EH (cell line): ENCODE measurements at regions not wholly inside any gene's neighbourhood (a gene's known extent, or its start where the extent isn't known, plus 50 kb on each side); places are given as distances from the start of the nearest gene placed in this dataset.
"Not testable (repeated sequence)": the region's sequence is repeated elsewhere in the genome, so short reads cannot be mapped to it uniquely, and the experiment has no call there.

Experiments used
- DNase-seq: peaks from one replicate; pipeline ENCODE4 v3.0.0-alpha.2; 2015; ENCODE audit warnings: low read depth

DNA sequence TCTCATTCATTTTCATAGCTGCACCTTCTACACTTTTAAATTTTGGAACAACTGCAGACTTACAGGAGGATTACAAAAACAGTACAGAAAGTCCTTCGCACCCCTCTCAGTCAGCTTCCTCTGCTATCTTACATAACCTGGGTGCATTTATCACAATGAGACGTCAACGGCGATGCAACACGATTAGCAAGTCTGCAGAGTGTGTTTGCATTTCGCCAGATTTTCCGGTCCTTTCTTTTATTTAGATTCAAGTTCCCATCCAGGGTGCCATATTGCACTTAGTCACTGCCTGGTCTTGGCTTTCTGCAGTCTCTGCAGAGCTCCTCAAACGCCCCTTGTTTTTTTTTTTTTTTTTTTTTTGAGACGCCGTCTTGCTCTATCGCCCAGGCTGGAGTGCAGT, 85.9 kb downstream of the ASMT start:
- no peak for DNase-seq

DNA sequence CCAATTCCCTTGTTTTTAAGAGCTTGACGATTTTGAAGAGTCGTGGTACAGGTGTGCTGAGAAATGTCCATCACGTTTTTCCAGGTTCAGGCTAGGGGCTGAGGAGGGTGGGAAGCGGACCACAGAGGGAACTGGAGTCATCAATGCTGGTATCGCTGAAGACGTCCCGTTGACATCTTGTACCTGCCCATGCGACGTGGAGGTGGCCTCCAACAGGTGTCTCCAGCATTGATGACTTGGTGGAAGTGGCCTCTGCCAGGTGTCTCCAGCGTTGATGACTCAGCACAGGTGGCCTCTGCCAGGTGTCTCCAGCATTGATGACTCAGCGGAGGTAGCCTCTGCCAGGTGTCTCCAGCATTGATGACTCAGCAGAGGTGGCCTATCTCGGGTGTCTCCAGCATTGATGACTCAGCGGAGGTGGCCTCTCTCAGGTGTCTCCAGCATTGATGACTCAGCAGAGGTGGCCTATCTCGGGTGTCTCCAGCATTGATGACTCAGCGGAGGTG, 86.6 kb downstream of the ASMT start:
- DNase-seq, result not testable (repeated sequence)

DNA sequence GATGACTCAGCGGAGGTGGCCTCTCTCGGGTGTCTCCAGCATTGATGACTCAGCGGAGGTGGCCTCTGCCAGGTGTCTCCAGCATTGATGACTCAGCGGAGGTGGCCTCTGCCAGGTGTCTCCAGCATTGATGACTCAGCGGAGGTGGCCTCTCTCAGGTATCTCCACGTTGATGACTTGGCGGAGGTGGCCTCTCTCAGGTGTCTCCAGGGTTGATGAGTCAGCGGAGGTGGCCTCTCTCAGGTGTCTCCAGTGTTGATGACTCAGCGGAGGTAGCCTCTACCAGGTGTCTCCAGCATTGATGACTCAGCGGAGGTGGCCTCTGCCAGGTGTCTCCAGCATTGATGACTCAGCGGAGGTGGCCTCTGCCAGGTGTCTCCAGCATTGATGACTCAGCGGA, 87.3 kb downstream of the ASMT start:
- not testable (repeated sequence) for DNase-seq

DNA sequence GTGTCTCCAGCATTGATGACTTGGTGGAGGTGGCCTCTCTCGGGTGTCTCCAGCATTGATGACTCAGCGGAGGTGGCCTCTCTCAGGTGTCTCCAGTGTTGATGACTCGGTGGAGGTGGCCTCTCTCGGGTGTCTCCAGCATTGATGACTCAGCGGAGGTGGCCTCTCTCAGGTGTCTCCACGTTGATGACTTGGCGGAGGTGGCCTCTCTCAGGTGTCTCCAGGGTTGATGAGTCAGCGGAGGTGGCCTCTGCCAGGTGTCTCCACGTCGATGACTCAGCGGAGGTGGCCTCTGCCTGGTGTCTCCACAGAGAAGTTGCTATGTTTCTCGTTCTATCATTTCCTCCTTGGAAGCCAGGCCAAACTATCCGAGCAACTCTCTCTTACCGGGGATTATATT, 87.7 kb downstream of the ASMT start:
- DNase-seq, result not testable (repeated sequence)

DNA sequence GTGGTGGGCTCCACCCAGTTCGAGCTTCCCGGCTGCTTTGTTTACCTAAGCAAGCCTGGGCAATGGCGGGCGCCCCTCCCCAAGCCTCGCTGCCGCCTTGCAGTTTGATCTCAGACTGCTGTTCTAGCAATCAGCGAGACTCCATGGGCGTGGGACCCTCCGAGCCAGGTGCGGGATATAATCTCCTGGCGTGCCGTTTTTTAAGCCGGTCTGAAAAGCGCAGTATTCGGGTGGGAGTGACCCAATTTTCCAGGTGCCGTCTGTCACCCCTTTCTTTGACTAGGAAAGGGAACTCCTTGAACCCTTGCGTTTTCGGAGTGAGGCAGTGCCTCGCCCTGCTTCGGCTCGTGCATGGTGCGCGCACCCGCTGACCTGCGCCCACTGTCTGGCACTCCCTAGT, 94.4 kb downstream of the ASMT start:
- not testable (repeated sequence) for DNase-seq

DNA sequence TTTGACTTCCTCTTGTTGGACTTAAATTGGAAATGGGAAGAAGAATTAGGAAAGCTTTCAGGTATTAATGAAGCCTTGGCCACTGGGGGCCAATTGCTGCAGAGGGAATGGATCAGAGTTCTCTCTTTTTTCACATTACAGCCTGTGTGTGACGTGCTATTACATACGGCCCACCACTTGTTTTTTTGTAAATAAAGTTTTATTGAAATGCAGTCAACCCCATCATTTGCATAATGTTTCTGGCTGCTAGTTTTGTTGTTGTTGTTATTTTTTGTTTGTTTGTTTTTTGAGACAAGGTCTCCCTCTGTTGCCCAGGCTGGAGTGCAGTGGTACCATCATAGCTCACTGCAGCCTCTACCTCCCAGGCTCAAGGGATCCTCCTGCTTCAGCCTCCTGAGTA, 98.4 kb downstream of the ASMT start:
- DNase-seq, result no peak

DNA sequence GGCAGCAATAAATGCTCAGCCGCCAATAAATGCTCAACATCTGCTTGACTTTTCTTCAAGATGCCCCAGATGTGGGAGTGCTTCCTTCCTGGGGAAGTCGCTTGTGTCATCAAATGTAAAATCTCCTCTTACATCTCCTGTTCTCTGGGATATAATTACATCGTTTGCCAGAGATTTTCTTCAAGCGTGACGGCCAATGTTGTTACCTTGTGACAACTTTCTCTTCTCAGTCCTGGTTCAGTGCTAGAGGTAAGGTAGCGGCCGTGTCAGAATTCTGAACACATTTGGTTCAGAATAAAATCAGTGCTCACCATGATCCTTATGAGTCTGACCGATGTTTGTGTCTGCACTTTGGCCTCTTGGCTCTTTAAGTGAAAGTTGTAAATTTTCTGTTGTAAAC, 102.5 kb downstream of the ASMT start:
- no peak for DNase-seq

DNA sequence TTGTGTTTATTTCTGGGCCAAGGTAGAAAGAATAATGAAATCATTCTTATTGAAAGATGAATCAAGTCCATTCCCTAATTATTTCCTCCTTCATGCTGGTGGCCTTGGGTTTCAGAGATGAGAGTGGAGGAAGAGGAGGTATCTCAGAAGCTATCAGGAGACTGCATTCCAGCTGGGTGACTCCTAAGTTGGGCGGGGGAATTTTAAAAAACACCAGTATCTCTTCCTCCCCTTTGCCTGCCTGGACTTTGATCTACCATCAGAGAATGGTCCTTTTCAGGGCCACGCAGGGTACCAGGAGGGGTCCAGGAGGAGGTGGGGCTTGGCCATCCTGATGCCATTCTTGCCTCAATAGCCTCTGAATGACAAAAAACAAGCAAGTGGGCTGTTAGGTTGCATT, 104.4 kb downstream of the ASMT start:
- DNase-seq, result peak; percentile 67

DNA sequence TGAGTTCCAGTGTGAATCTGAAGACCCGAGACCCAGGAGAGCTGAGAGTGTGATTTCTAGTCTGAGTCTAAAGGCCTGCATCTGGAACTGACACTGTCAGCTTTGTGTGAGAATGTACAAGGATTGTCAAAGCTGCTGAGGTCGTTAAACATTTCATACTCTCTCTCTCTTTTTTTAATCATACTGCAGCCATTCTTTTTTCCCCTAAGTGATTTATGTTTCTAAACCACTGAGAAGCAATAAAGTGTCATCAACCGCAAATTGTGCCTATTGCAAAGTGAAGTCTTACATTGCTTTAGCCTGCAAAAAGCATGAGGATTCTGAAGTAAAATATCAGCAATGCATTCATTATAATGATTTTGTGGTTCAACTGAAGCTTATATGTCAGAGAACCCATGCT, 106.0 kb downstream of the ASMT start:
- peak; percentile 51 for DNase-seq

DNA sequence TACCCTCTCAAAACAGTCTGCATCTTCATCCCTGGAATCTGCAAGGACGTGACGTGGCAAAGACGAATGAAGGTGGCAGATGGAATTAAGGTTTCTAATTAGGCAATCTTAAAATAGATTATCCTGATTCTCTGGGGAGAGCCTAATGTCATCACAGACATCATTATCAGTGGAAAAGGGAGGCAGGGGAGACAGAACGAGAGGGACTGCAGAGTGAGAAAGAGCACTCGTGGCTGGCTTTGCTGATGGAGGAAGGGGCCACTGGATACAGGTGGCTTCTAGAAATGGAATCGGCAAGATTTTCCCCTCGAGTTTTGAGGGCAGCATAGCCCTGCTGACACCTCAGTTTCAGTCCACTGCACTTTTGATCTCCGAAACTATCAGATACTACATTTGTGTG, 110.6 kb downstream of the ASMT start:
- no peak for DNase-seq

DNA sequence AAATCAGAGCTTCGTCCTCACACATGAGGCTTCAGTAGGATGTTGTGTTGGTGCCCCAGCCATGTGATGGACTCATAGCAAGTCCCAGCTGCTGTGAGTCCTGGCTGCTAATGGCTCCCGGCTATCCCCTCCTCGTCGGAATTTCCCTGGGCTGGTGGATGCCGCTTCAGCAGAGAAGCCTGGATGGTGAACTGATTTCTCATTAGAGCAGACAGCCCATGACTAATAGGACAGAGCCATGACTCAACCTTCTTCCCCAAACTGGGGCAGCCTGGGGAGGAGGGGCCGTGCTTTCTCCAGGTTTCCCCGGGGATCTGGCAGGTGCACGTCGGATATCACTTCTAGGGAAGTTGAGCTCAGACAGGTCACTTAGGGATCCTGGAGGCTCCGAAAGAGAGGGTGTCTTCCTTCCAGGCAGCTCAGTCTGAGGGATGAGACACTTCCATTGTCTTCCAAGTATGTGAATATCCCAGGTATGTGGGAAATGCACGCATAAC, 112.7 kb downstream of the ASMT start:
- DNase-seq, result peak; percentile 91

DNA sequence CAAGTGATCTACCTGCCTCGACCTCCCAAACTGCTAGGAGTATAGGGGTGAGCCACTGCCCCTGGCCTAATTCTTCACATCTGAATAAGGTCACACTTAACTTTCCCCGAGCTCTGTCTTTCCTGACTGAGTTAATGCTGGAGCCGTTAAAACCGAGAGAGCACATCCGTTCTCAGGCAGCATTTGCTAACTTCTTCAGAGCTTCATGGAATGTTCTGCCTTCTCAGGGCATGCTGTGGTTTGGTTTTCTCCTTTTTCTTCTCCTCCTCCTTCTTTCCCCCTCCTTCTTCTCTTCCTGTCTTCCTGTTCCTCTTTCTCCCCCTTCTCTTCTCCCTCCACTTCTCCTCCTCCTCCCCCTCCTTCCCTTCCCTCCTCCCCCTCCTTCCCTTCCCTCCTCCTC, 119.9 kb downstream of the ASMT start:
- DNase-seq, result peak; percentile 52

DNA sequence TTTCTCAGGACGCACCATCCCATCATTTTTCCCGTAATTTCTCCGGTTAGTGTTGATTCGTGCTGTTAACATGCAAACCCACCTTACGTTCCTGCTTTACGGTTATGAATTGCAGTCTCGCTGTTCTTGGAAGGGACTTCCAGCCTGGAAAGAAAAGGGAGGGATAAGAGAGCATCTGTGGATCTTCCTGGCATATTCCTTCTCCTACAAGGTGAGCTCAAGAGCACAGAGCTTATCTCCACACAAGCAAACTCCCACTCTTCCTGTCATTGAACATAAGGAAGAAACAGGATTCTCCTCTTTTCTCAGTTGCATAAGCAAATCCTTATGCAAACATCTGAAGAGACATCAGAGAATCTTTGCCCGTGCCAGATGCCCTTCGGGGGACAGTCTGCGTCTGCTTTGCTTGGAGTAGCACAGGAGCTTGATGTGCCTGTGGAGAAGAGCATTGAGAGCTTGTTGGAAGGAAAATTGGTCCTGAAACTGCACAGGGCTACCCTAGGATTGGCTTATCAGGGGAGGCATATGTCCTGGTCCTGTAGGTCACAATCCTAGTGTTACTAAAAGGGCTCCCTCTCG, 127.0 kb downstream of the ASMT start:
- DNase-seq, result no peak

DNA sequence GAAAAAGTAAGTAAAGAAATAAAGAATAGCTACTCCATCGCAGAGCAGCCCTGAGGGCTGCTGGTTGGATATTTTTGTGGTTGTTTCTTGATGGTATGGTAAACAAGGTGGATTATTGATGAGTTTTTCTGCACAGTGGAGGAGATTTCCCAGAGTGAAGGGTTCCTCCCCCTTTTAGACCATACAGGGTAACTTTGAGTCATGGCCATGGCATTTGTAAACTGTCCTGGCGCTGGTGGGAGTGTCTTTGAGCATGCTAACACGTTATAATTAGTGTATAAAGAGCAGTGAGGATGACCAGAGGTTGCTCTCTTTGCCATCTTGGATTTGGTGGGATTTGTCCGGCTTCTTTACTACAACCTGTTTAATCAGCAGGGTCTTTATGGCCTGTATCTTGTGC, 128.2 kb downstream of the ASMT start:
- DNase-seq, result peak; percentile 61

DNA sequence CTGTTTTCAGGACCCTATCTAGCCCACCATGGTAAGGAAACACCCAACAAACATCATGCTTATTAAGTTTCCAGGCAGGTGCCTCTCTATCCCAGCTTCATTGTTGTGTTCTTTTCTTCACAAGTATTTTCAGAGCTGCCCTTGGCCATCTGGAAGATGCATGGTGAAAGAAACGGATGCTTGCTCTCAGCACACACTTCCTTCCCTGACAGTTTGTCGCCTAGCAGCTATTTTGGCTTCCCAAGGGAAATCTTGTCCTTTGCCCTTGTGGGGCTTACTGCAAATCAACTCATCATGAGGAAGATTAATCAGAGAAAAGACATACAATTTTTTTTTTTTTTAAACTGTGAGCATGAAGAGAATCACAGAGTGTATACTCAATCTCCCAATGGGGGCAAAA, 128.8 kb downstream of the ASMT start:
- DNase-seq, result peak; percentile 17

DNA sequence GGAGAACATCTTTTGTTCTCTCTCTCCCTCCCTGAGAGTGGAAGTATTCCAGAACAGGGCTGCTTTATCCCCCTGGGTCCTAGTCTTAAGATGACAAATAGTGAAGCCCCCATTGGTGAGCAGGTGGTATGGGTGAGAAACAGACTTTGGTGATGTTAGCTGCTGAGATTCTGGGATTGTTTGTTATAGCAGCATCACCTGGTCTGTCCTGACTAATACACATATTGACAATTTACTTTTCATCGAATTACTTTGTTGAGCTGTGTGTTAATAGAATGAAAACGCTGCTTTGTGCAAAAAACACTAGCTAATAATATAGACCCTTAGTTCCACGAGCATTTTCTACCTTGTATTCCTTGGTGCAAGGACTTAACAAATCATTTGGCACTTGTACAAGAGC, 133.5 kb downstream of the ASMT start:
- no peak for DNase-seq

DNA sequence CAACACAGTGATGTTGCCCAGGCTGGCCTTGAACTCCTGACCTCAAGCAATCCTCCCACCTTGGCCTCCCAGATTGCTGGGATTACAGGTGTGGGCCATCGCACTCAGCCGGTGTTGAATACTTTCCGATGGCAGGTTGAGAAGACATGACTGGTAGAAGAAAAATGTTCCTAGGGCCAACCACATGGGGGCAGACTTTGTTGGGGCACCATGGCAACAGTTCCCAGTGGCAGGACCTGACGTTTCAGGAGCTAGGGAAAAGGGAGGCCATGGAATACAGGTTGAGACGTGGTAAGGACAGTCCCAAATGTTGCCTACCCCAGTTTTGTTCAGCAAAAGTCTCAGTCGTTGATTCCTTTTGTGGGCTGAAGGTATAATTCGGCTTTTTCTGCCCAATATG, 134.6 kb downstream of the ASMT start:
- no peak for DNase-seq

DNA sequence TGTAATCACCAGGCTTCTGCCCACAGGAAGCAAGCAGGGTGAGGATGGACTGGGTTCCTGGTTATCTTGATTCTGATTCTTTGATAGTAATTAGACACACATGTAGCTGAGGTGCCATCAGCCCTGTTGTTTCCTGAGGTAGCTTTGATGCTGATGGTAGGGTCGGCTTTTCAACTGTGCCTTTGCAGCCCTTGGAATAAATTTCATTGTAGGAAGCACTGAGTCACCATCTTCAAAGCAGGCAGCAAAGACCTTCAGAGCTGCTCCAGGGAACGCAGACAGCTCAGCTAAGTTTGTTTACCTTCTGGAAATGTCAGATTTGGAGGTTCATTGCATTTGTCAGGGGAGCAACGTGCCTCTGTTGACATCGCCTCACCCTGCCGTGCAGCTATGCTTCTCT, 135.4 kb downstream of the ASMT start:
- DNase-seq, result peak; percentile 51

DNA sequence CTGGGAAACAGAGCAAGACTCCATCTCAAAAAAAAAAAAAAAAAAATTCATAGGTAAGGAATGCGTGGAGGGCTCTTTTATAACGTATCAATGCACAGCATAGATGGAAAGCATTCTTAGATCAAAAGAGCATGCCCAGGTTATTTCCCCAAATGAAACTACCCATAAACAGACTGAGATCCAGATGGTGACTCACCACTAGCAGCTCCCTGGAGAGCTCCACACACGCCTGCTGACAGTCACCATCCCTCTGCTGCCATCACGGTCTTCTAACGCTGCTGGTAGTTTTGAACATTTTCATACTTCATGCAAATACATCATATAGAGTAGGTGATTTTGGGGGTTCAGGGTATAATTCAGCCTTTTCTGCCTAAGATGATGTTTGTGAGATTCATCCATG, 136.9 kb downstream of the ASMT start:
- peak; percentile 68 for DNase-seq

DNA sequence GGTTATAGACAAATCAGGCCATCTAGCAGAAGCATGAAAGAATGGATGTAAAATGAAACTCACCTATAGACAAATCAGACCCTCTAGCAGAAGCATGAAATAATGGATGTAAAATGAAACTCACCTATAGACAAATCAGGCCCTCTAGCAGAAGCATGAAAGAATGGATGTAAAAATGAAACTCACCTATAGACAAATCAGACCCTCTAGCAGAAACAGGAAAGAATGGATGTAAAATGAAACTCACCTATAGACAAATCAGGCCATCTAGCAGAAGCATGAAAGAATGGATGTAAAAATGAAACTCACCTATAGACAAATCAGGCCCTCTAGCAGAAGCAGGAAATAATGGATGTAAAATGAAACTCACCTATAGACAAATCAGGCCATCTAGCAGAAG, 137.9 kb downstream of the ASMT start:
- not testable (repeated sequence) for DNase-seq

DNA sequence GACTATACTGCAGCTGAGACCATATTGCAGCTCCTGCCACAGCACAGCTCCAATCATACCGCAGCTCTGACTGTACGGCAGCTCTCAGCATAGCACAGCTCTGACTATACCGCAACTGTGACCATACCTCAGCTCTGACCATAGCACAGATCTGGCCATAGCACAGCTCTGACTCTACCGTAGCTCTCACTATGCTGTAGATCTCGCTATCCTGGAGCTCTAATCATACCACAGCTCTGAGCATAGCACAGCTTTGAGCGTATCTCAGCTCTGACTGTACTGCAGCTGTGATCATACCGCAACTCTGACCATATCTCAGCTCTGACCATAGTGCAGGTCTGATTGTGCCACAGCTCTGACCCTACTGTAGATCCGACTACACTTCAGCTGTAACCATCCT, 139.2 kb downstream of the ASMT start:
- DNase-seq, result peak; percentile 96

DNA sequence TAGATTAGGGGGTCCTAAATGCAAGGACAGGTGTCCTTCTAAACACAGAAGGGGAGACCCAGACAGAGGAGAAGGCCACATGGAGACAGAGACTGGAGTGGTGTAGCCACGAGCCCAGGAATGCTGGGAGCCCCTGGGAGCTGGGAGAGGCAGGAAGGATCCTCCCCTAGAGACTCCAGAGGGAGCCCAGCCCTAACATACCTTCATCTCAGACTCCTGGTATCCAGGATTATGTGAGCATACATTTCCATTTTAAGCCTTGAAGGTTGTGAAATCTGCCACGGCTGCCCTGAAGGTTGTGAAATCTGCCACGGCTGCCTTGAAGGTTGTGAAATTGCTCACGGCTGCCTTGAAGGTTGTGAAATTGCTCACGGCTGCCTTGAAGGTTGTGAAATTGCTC, 148.4 kb downstream of the ASMT start:
- DNase-seq, result no peak

DNA sequence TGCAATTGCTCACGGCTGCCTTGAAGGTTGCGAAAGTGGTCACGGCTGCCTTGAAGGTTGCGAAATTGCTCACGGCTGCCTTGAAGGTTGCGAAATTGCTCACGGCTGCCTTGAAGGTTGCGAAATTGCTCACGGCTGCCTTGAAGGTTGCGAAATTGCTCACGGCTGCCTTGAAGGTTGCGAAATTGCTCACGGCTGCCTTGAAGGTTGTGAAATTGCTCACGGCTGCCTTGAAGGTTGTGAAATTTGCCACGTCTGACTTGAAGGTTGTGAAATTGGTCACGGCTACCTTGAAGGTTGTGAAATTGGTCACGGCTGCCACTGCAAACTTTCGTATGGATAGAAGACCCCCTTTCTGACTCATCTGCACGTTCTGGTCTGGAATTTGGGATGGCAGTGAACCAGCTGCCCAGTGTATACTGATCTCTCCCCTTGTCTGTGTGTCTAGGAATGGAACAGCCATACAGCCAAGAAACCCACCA, 150.1 kb downstream of the ASMT start:
- not testable (repeated sequence) for DNase-seq

DNA sequence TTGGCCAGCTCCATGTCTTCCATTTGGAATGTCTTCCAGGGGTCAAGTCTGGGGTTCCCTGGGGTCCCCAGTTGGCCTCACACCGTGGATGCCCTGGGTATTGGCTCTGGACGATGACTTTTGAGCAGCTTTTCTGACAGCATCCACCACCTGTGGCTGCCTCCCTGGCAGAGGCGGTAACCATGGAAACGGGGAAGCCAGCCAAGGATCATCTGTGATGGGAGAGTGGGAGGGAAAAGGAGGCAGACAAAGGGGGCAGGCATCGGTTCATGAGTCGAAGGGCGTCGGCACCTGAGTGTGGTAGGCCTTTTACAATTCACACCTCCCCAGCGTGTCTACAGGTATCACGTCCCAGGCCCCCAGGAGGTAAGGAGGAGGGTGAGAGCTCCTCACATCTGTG, 152.2 kb downstream of the ASMT start:
- no peak for DNase-seq
